HFFc6 (cell line): ENCODE measurements at regions not wholly inside any gene's neighbourhood (a gene's known extent, or its start where the extent isn't known, plus 50 kb on each side); places are given as distances from the start of the nearest gene placed in this dataset.
A peak's percentile ranks its signal among the peaks of the same experiment; 100 is the strongest.
"Not testable (repeated sequence)": the region's sequence is repeated elsewhere in the genome, so short reads cannot be mapped to it uniquely, and the experiment has no call there.

Experiments used
- DNase-seq: peaks from one replicate; pipeline ENCODE4 v3.0.0-alpha.2; 2018
- H3K27ac Mint-ChIP-seq: 2 replicates; pipeline ENCODE4 v1.8.0; 2020; ENCODE audit warnings: mild to moderate bottlenecking, mixed read lengths
- H3K27me3 Mint-ChIP-seq: 2 replicates; pipeline ENCODE4 v1.8.0; 2021; ENCODE audit warnings: mild to moderate bottlenecking, moderate library complexity, mixed read lengths; ENCODE audit not compliant: insufficient read depth
- H3K36me3 Mint-ChIP-seq: 2 replicates; pipeline ENCODE4 v1.8.0; 2021; ENCODE audit warnings: low read depth, mixed read lengths
- H3K4me1 Mint-ChIP-seq: 2 replicates; pipeline ENCODE4 v1.8.0; 2020; ENCODE audit warnings: low read depth, mixed read lengths
- H3K4me3 Mint-ChIP-seq: 2 replicates; pipeline ENCODE4 v1.8.0; 2020; ENCODE audit warnings: mild to moderate bottlenecking, moderate library complexity, mixed read lengths
- H3K9me3 Mint-ChIP-seq: 2 replicates; pipeline ENCODE4 v1.8.0; 2020; ENCODE audit warnings: mild to moderate bottlenecking, mixed read lengths
- CTCF ChIP-seq: fragments of 200-600 bp; sonication (generic); IDR thresholded peaks from 2 replicates; pipeline ENCODE4 v1.5.0; 2021; ENCODE audit warnings: antibody characterized with exemption, mild to moderate bottlenecking

- DNase-seq, H3K27ac Mint-ChIP-seq, H3K36me3 Mint-ChIP-seq, H3K27me3 Mint-ChIP-seq, H3K9me3 Mint-ChIP-seq: not testable (repeated sequence)
- 0 out of 2 replicates have a peak overlapping the region, but pooled peaks have one; percentile 4 for H3K4me3 Mint-ChIP-seq
- peaks cover 11% of the 10 kb centered on the region for H3K4me1 Mint-ChIP-seq
Observed at GRCh38 chr21:27860314-27860955, 893.5 kb upstream of the ADAMTS5 start.

- H3K9me3 Mint-ChIP-seq, H3K27me3 Mint-ChIP-seq, H3K36me3 Mint-ChIP-seq, H3K27ac Mint-ChIP-seq, H3K4me3 Mint-ChIP-seq, DNase-seq: not testable (repeated sequence)
- H3K4me1 Mint-ChIP-seq, result peaks cover 11% of the 10 kb centered on the region
Observed at GRCh38 chr21:27858053-27858825, 891.4 kb upstream of the ADAMTS5 start.

GRCh38 chr21:27856988-27857387 is 890.1 kb upstream of the ADAMTS5 start:
- DNase-seq, H3K9me3 Mint-ChIP-seq, H3K27ac Mint-ChIP-seq, H3K27me3 Mint-ChIP-seq, H3K36me3 Mint-ChIP-seq, H3K4me3 Mint-ChIP-seq: not testable (repeated sequence)
- peaks cover 11% of the 10 kb centered on the region for H3K4me1 Mint-ChIP-seq

GRCh38 chr21:27841084-27841672 is 874.3 kb upstream of the ADAMTS5 start:
- DNase-seq, result no peak
- Mint-ChIP-seq H3K4me3 (no peak overlapping the region), H3K27ac (no peak overlapping the region), H3K27me3 (no peaks in the 10 kb centered on the region), H3K36me3 (no peaks in the 10 kb centered on the region), H3K4me1 (no peaks in the 10 kb centered on the region), H3K9me3 (peaks cover 4% of the 10 kb centered on the region; the same call in 1 of the 2 replicates)
- no peak for TF ChIP-seq CTCF

DNA sequence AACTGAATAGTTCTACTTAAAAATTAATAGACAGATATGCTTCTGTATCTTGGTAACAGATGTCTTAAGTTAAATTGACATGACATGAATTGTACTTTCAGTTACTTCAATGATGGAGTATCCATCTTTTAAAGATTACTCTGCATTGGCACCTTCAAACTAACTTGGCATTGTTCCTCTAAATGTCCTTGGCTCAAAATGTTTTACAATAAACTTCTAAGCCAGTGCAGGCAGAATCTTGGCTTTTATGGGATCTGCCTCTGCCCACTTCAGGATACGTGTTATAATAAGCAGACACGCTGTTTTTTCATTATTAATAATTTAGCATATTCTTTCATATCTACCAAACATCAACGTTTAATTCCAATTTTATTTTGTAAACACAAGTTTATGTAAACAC is 873.4 kb upstream of the ADAMTS5 start:
- Mint-ChIP-seq H3K27me3 (no peaks in the 10 kb centered on the region), H3K4me3 (no peak overlapping the region), H3K27ac (no peak overlapping the region), H3K9me3 (peaks cover 4% of the 10 kb centered on the region; the same call in 1 of the 2 replicates), H3K36me3 (no peaks in the 10 kb centered on the region), H3K4me1 (no peaks in the 10 kb centered on the region)
- no peak for TF ChIP-seq CTCF
- no peak for DNase-seq

DNA sequence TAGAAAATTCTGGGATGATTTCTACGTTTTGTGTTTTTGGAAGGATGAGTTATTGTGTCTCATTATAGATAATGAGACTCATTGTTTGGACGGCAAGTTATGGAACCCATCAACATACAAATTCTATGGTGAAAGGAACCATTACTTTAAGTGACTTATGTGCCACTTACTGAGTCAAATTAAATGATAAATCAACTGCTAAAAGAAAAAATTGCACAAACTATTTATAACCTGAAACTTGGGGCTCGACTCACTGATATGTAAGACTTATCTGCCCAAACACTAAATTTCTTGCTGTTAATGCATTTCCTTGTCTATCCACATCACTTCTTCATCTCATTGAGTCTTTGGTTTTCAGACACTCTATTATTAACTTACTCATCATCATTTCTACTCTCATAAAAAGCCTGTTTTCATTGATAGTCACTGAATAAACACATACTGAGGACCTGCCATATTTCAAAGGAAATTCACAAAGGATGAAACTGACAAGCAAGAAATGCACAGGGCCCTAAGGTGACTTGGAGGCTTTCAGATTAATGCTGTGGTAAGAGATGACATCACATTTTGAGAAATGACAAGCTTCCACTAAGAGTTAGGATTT is 872.7 kb upstream of the ADAMTS5 start:
- peaks cover 4% of the 10 kb centered on the region; the same call in 1 of the 2 replicates for H3K9me3 Mint-ChIP-seq
- no peaks in the 10 kb centered on the region for H3K4me1 Mint-ChIP-seq
- no peaks in the 10 kb centered on the region for H3K27me3 Mint-ChIP-seq
- no peak overlapping the region for H3K4me3 Mint-ChIP-seq
- H3K27ac Mint-ChIP-seq, result no peak overlapping the region
- no peak for TF ChIP-seq CTCF
- DNase-seq, result no peak
- no peaks in the 10 kb centered on the region for H3K36me3 Mint-ChIP-seq
